SK-N-SH (cell line): ENCODE measurements at regions not wholly inside any gene's neighbourhood (a gene's known extent, or its start where the extent isn't known, plus 50 kb on each side); places are given as distances from the start of the nearest gene placed in this dataset.

Experiments
- CTCF ChIA-PET: fragments of 300-600, 350-600 bp; formaldehyde crosslinking; extraction: SDS; loops from one replicate; lab custom pipeline; 2021; lab: Yijun Ruan, JAX
- POLR2A ChIA-PET: fragments of 350-600 bp; sonication (Branson Sonifier 250); formaldehyde crosslinking; extraction: SDS; loops from one replicate; lab custom pipeline; 2020; ENCODE audit warnings: antibody characterized with exemption, inconsistent platforms; lab: Yijun Ruan, JAX
- DNase-seq: peaks from one replicate; pipeline ENCODE4 v3.0.0; 2012
- H2AFZ ChIP-seq: fragments of 200-600 bp; sonication (generic); 2 replicates; pipeline ENCODE4 v1.8.1; 2016; ENCODE audit warnings: antibody characterized with exemption, mild to moderate bottlenecking, low read depth
- H3F3A ChIP-seq: fragments of 200-600 bp; sonication (generic); replicated peaks from 2 replicates; pipeline ENCODE3; 2016; ENCODE audit warnings: antibody characterized with exemption, mild to moderate bottlenecking; ENCODE audit not compliant: insufficient read depth
- H3K27ac ChIP-seq, 2 experiments: fragments of 200-500 bp in 1 of 2; fragments of 200-600 bp in 1 of 2; sonication (Bioruptor generic) in 1 of 2; sonication (generic), shearing (Covaris generic) in 1 of 2; 2 replicates each; pipeline versions ENCODE4 v1.5.1 to v1.6.1; 2014 to 2016; ENCODE audit warnings: low read depth in 2 of 2, inconsistent platforms in 1 of 2, low read length in 1 of 2, mild to moderate bottlenecking in 1 of 2, mixed read lengths in 1 of 2
- H3K27me3 ChIP-seq: fragments of 200-600 bp; sonication (generic), shearing (Covaris generic); 2 replicates; pipeline ENCODE4 v1.6.1; 2016; ENCODE audit warnings: mixed run types; ENCODE audit not compliant: insufficient read depth
- H3K36me3 ChIP-seq, 2 experiments: fragments of 200-500 bp in 1 of 2; fragments of 200-600 bp in 1 of 2; sonication (Bioruptor generic) in 1 of 2; sonication (generic) in 1 of 2; replicated peaks in 1 of 2; 2 replicates each; pipeline versions ENCODE3 to v1.5.1; 2014 to 2016; ENCODE audit warnings: low read length in 1 of 2, mild to moderate bottlenecking in 1 of 2; ENCODE audit not compliant: insufficient read depth in 2 of 2, control insufficient read depth in 1 of 2
- H3K4me1 ChIP-seq, 2 experiments: fragments of 200-500 bp in 1 of 2; fragments of 200-600 bp in 1 of 2; sonication (Bioruptor generic) in 1 of 2; sonication (generic), shearing (Covaris generic) in 1 of 2; 2 replicates each; pipeline versions ENCODE4 v1.5.1 to v1.6.1; 2014 to 2016; ENCODE audit warnings: low read depth in 1 of 2, low read length in 1 of 2, mixed run types in 1 of 2; ENCODE audit not compliant: insufficient read depth in 2 of 2, control insufficient read depth in 1 of 2
- H3K4me2 ChIP-seq: fragments of 200-600 bp; sonication (generic), shearing (Covaris generic); 2 replicates; pipeline ENCODE4 v1.6.1; 2017; ENCODE audit warnings: mixed run types
- H3K4me3 ChIP-seq, 2 experiments: fragments of 200-500 bp in 1 of 2; fragments of 200-600 bp in 1 of 2; sonication (Bioruptor generic) in 1 of 2; sonication (generic), shearing (Covaris generic) in 1 of 2; 2 replicates each; pipeline versions ENCODE4 v1.5.1 to v1.8.1; 2014 to 2016; ENCODE audit warnings: low read depth in 2 of 2, inconsistent platforms in 1 of 2, low read length in 1 of 2, mild to moderate bottlenecking in 1 of 2, mixed read lengths in 1 of 2, moderate library complexity in 1 of 2
- H3K79me2 ChIP-seq: fragments of 200-600 bp; sonication (generic); 2 replicates; pipeline ENCODE4 v1.8.1; 2017; ENCODE audit warnings: mild to moderate bottlenecking; ENCODE audit not compliant: insufficient read depth
- H3K9ac ChIP-seq: fragments of 200-600 bp; sonication (generic); 2 replicates; pipeline ENCODE4 v1.6.1; 2017; ENCODE audit warnings: mixed run types
- H3K9me2 ChIP-seq: fragments of 200-600 bp; sonication (generic); 2 replicates; pipeline ENCODE4 v1.6.1; 2017; ENCODE audit warnings: mixed run types
- H3K9me3 ChIP-seq: fragments of 200-600 bp; sonication (generic); 2 replicates; pipeline ENCODE4 v1.6.1; 2017; ENCODE audit warnings: mixed run types, mild to moderate bottlenecking, moderate library complexity
- H4K20me1 ChIP-seq: fragments of 200-600 bp; sonication (generic); 2 replicates; pipeline ENCODE4 v1.6.1; 2017; ENCODE audit warnings: mild to moderate bottlenecking, mixed run types; ENCODE audit not compliant: insufficient read depth
- CTCF ChIP-seq: fragments of 200-600 bp; sonication (generic); IDR thresholded peaks from 2 replicates; pipeline ENCODE4 v1.6.1; 2017; ENCODE audit warnings: antibody characterized with exemption, mild to moderate bottlenecking, moderate library complexity
- EZH2phosphoT487 ChIP-seq: fragments of 200-600 bp; sonication (generic); IDR thresholded peaks from 2 replicates; pipeline ENCODE4 v1.6.1; 2017; ENCODE audit warnings: low read depth, mixed run types, mild to moderate bottlenecking, antibody characterized with exemption, moderate library complexity, borderline replicate concordance
- FOXJ3 ChIP-seq: sonication (generic); formaldehyde crosslinking; IDR thresholded peaks from 2 replicates; pipeline ENCODE4 v1.5.1; 2020; ENCODE audit warnings: mild to moderate bottlenecking, missing genetic modification reagents
- IRF3 ChIP-seq: fragments of 150-350 bp; IDR thresholded peaks from 2 replicates; pipeline ENCODE4 v1.6.1; 2016; ENCODE audit warnings: mild to moderate bottlenecking, low read depth, low read length
- JUND ChIP-seq: IDR thresholded peaks from 2 replicates; pipeline ENCODE4 v1.4.0; 2012
- PBX3 ChIP-seq: IDR thresholded peaks from 2 replicates; pipeline ENCODE4; 2012
- POLR2AphosphoS5 ChIP-seq: IDR thresholded peaks from 2 replicates; pipeline ENCODE4 v1.6.1; 2012; ENCODE audit warnings: low read depth, low read length
- RAD21 ChIP-seq: IDR thresholded peaks from 2 replicates; pipeline ENCODE4 v1.6.1; 2012; ENCODE audit warnings: mild to moderate bottlenecking, low read length
- RCOR1 ChIP-seq: fragments of 150-350 bp; IDR thresholded peaks from 2 replicates; pipeline ENCODE4 v1.6.1; 2017; ENCODE audit warnings: antibody characterized with exemption, low read length
- REST ChIP-seq: IDR thresholded peaks from 2 replicates; pipeline ENCODE4 v1.6.1; 2012; ENCODE audit warnings: mild to moderate bottlenecking, low read depth, low read length, moderate library complexity
- RFX5 ChIP-seq: IDR thresholded peaks from 2 replicates; pipeline ENCODE4 v1.6.1; 2012; ENCODE audit warnings: mild to moderate bottlenecking, improper control_type of control experiment, low read length
- YY1 ChIP-seq: IDR thresholded peaks from 2 replicates; pipeline ENCODE4 v1.4.0; 2012; ENCODE audit warnings: low read depth, mild to moderate bottlenecking
- ZBTB33 ChIP-seq: IDR thresholded peaks from 2 replicates; pipeline ENCODE4 v1.4.0; 2012; ENCODE audit warnings: low read depth, borderline replicate concordance
- WGBS: methylation state at CpG from one replicate; pipeline ENCODE4 v1.1.6; 2017; ENCODE audit warnings: low lambda C conversion rate; 5-methylcytosine and 5-hydroxymethylcytosine counted together

- H2AFZ ChIP-seq: no peak overlapping the region
- no peaks in the 10 kb centered on the region; a peak in 1 of 4 replicates for H3K4me1 ChIP-seq
- no peak overlapping the region for H3K4me2 ChIP-seq
- H3K9me2 ChIP-seq: no peaks in the 10 kb centered on the region
- H3K9me3 ChIP-seq: no peaks in the 10 kb centered on the region
- POLR2A ChIA-PET: no interaction called here
- CTCF ChIA-PET: no interaction called here
- no peaks in the 10 kb centered on the region for H3F3A ChIP-seq
- 0% methylated on average over 2 of the region's 3 CpGs for WGBS
- no peak for DNase-seq
- no peak overlapping the region for H3K9ac ChIP-seq
- no peaks in the 10 kb centered on the region for H4K20me1 ChIP-seq
- H3K4me3 ChIP-seq: no peak overlapping the region
- H3K27me3 ChIP-seq: no peaks in the 10 kb centered on the region
- no peak for TF ChIP-seq CTCF
- TF ChIP-seq, all 33 proteins: peak for 0
- Histone ChIP-seq H3K79me2 (no peaks in the 10 kb centered on the region), H3K36me3 (no peaks in the 10 kb centered on the region), H3K27ac (no peak overlapping the region)
Measured at GRCh38 chr10:56090914-56091540, 270.0 kb downstream of the ZWINT start.

- Histone ChIP-seq H3K27ac (no peak overlapping the region), H3K9ac (no peak overlapping the region), H2AFZ (no peak overlapping the region), H3K4me3 (no peak overlapping the region), H3K9me3 (no peaks in the 10 kb centered on the region), H3K27me3 (no peaks in the 10 kb centered on the region), H4K20me1 (no peaks in the 10 kb centered on the region), H3F3A (no peaks in the 10 kb centered on the region), H3K4me2 (no peak overlapping the region), H3K4me1 (no peaks in the 10 kb centered on the region), H3K9me2 (no peaks in the 10 kb centered on the region), H3K36me3 (no peaks in the 10 kb centered on the region), H3K79me2 (no peaks in the 10 kb centered on the region)
- no peak for DNase-seq
- WGBS: 10% methylated on average over 1 of the region's 1 CpG
- CTCF ChIA-PET: interaction anchor here (2.3 kb wide), 1 partner anchor 32 kb away, joined by 6 read pairs; no protein-coding TSS in a partner anchor
- POLR2A ChIA-PET: no interaction called here
- TF ChIP-seq POLR2AphosphoS5 (no peak), FOXJ3 (no peak), EZH2phosphoT487 (no peak), RAD21 (no peak), JUND (no peak), REST (no peak), IRF3 (no peak), PBX3 (no peak), RCOR1 (no peak), RFX5 (no peak), ZBTB33 (no peak), YY1 (no peak)
Measured at GRCh38 chr10:56085406-56086122, 275.5 kb downstream of the ZWINT start.
